Brain pericyte (primary cell): ENCODE measurements at regions not wholly inside any gene's neighbourhood (a gene's known extent, or its start where the extent isn't known, plus 50 kb on each side); places are given as distances from the start of the nearest gene placed in this dataset.

Source experiments
- DNase-seq: peaks from one replicate; pipeline ENCODE4 v3.0.0-alpha.2; 2012; ENCODE audit warnings: low read depth, low spot score

GRCh38 chr1:63198871-63199394 lies 123.4 kb upstream of the FOXD3 start:
- DNase-seq: no peak

GRCh38 chr1:63199706-63200335 lies 122.5 kb upstream of the FOXD3 start:
- no peak for DNase-seq

GRCh38 chr1:63200676-63201075 lies 121.7 kb upstream of the FOXD3 start:
- DNase-seq: no peak

- DNase-seq: no peak
These were observed 118.7 kb upstream of the FOXD3 start for GRCh38 chr1:63203641-63204040.

- no peak for DNase-seq
These were observed 116.6 kb upstream of the FOXD3 start for GRCh38 chr1:63205776-63206175.

GRCh38 chr1:63214553-63214952 lies 107.8 kb upstream of the FOXD3 start:
- no peak for DNase-seq

- DNase-seq: no peak
These were observed 98.9 kb upstream of the FOXD3 start for GRCh38 chr1:63223426-63223825.

- no peak for DNase-seq
These were observed 91.6 kb upstream of the FOXD3 start for GRCh38 chr1:63230722-63231121.

GRCh38 chr1:63238721-63239120 lies 83.6 kb upstream of the FOXD3 start:
- DNase-seq: no peak

- no peak for DNase-seq
These were observed 77.2 kb upstream of the FOXD3 start for GRCh38 chr1:63245186-63245585.

GRCh38 chr1:63248216-63248615 lies 74.2 kb upstream of the FOXD3 start:
- no peak for DNase-seq

GRCh38 chr1:63255153-63255552 lies 67.2 kb upstream of the FOXD3 start:
- DNase-seq: no peak

- no peak for DNase-seq
These were observed 60.5 kb upstream of the FOXD3 start for GRCh38 chr1:63261736-63262458.

- no peak for DNase-seq
These were observed 60.0 kb upstream of the FOXD3 start for GRCh38 chr1:63262459-63262770.

- no peak for DNase-seq
These were observed 58.2 kb upstream of the FOXD3 start for GRCh38 chr1:63264161-63264560.

GRCh38 chr1:63266857-63267256 lies 55.5 kb upstream of the FOXD3 start:
- no peak for DNase-seq

- DNase-seq: no peak
These were observed 53.5 kb upstream of the FOXD3 start for GRCh38 chr1:63268876-63269275.

GRCh38 chr1:63269571-63269970 lies 52.8 kb upstream of the FOXD3 start:
- no peak for DNase-seq
